T-helper 2 cell treated with Interferon-gamma antibody and Interleukin-4, amounts not matched to agents 100 ng/mL and 5 ng/mL, for 36 hours (primary cell): ENCODE measurements at regions not wholly inside any gene's neighbourhood (a gene's known extent, or its start where the extent isn't known, plus 50 kb on each side); places are given as distances from the start of the nearest gene placed in this dataset.

Experiments
- intact Hi-C: fragments of 100-400 bp; cut with micrococcal nuclease; formaldehyde crosslinking; loops from one replicate; pipeline ENCODE4 v1.15.1; 2023

GRCh38 chr6:95142101-95142500 lies 435.2 kb upstream of the MANEA start:
- intact Hi-C loops, result no loop called here

- intact Hi-C loops, result no loop called here
Observed at GRCh38 chr6:95142661-95143335, 434.5 kb upstream of the MANEA start.

DNA sequence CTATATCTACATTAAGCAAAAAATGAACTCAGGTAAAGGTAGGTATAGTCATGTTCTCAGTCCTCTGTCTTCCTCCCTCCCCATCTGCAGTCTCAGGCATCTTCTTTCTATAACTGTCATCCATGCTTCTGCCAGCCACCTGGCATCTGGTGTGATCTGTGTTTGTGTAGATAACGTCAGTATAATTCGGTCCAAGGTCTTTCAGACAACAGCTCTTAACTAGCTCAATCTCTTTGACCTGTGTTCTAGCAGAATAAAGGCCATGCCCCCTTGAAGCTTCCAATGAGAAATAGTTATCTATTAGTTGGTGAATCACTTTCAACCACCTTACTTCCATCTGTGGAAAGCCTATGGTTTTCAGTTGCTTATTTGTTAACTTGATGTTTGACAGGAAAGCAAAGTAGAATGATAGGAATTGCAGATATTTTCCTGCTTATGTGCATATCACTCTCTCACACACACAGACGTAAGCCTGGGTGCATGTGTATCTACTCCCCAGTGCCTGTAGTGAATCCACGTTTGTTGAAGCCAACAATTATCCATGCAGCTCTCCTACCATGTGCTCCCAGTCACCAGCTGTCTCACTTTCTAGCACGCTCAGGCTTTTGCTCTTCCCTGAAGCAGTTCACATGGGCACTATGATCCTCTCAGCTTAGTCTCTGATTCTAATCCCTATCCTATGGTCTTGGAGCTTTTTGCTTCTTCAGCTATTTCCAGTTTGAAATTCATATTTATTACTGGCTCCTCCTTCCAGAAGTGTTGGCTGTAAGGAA lies 433.7 kb upstream of the MANEA start:
- intact Hi-C loops, result no loop called here

DNA sequence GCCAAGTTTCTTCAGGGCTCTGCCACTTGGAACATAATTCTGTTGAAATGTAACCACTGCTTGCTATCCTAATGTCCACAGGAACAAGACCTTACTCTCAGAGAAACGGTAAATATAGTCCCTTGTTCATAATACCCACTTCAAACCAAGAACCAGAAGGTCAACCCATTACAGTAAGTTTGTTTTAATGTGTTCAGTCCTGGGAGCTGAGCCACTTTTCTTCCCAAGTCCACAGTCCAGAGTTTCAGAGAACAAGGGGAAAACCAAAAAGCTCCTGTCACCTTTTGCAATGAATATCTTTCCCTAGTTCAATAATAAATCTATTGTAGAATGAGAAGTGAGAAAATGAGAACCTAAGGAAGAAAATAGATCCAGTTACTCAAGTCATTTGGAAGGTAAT lies 431.9 kb upstream of the MANEA start:
- intact Hi-C loops, result no loop called here

- intact Hi-C loops, result no loop called here
Observed at GRCh38 chr6:95159557-95159956, 417.8 kb upstream of the MANEA start.

- intact Hi-C loops, result no loop called here
Observed at GRCh38 chr6:95169775-95170174, 407.6 kb upstream of the MANEA start.

DNA sequence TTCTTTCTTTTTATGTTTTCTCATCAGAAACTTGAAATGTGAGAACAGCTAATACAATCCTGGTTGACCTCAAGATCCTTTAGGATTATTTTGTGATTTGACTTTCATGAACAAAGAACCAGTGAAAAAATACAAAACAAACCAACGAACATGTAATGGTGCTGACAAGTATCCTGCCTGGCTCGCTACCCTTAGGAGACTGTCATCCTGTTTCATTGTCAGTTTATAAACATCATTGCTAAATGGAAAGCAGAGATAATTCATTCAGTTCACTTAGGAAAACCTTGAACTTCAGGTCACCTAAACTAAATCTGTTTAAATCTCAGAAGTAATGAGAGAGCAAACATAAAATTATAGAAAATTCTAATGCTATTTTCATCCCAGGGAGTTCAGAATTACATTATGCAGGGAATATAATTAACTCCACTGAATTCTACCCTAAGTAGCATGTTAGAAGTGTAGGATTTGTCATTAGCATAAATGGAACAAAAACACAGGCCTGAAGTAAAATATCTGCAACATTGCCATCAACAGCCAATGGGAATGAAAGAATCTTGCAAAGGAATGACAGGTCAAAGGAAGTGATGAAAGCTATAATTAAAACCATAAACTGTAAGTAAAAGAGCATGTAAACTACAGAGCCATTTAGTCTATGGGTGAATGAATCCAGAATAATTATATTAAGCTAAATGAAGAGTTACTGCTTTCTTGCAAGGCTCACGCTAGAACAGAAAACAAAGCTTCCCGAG lies 401.2 kb upstream of the MANEA start:
- intact Hi-C loops, result no loop called here

DNA sequence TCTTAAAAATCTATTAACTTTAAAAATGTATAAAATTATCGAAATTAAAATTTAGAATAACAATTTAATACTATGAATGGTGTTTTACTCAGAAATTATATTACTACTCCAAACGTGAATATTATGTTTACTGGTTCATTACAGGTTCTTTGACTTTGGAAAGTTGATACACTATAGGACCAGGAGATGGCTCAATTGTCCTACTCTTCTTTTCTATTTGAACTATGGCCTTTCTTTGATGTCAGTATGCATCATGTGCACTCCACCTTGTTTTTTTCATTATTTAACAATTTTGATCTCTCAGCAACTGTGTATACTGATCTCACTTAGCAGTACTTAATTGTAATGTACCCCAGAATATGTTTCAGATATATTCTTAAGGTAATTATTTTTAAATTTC lies 391.5 kb upstream of the MANEA start:
- intact Hi-C loops, result no loop called here

- intact Hi-C loops, result no loop called here
Observed at GRCh38 chr6:95186710-95187109, 390.6 kb upstream of the MANEA start.

DNA sequence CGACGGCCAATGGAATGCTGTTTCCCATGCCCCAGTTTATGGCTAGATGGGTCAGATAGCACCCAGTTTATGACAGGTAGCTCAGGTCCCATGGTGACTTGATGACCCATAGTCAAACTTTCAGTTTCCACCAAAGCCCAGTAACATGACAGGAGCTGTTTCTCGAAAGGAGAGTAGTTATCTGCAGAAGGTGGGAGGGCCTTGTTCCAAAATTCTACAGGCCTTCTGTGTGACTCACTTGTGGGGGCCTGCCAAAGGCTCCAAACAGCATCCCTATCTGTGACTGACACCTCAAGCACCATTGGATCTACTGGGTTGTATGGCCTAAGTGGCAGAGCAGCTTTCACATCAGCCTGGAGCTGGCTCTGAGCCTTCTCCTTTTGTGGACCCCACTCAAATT lies 379.7 kb upstream of the MANEA start:
- intact Hi-C loops, result no loop called here

GRCh38 chr6:95203153-95203754 lies 374.1 kb upstream of the MANEA start:
- intact Hi-C loops, result no loop called here

GRCh38 chr6:95204178-95204577 lies 373.2 kb upstream of the MANEA start:
- intact Hi-C loops, result no loop called here

GRCh38 chr6:95208621-95209020 lies 368.7 kb upstream of the MANEA start:
- intact Hi-C loops, result no loop called here

GRCh38 chr6:95209074-95209473 lies 368.3 kb upstream of the MANEA start:
- intact Hi-C loops, result no loop called here

DNA sequence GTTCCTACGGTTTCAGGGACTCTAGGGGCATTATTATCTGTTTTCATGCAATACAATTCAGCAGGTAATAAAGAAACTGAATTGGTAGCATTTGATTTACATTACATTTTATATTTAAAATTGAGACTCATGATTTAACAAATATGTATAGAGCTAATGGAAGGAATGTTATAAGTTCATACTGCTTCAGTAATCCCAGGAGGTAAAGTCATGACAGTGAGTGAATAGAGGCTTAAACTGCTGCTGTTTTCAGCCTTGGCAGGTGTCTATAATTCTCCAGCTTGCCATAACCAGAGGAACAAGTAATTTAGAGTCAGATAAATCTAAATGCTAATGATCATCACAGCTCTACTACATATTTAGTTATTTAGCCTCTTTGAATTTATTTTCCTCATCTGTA lies 360.8 kb upstream of the MANEA start:
- intact Hi-C loops, result no loop called here

DNA sequence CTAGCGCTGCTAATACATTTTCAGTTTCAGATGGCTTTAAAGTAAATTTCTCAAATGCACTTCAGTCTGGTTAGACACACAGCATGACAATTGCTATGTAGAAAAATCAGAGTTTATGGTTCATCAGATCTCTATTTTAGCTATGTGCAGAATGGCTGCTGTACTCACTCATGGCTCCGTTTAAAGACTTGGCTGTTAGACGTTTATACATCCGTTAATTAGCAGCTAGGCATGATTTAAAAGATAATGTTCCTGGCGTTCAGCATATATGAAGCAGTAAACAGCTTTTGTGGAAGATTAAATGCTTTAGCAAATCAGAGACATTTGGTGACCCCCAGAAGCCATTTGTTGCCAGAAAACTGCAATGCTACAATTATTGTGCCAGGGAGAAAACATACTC lies 350.0 kb upstream of the MANEA start:
- intact Hi-C loops, result no loop called here

DNA sequence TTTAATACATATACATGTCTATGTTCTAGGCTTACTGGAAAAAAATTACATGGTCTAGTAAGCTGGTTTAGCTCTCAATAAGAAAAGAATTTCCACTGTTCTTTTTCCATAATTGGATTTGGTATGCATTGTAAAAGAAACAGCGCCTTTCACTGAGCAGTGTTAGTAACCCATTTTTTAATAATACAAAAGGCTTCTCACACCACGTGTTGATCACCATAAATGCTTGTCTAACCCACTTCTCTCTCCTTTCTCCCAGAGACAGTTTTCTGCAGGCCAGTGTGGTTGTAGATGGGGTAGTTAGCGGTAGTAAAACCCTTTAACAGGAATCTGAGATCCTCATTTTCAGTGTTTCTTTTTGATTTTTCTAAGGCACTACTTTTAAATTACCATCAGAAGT lies 348.7 kb upstream of the MANEA start:
- intact Hi-C loops, result no loop called here

DNA sequence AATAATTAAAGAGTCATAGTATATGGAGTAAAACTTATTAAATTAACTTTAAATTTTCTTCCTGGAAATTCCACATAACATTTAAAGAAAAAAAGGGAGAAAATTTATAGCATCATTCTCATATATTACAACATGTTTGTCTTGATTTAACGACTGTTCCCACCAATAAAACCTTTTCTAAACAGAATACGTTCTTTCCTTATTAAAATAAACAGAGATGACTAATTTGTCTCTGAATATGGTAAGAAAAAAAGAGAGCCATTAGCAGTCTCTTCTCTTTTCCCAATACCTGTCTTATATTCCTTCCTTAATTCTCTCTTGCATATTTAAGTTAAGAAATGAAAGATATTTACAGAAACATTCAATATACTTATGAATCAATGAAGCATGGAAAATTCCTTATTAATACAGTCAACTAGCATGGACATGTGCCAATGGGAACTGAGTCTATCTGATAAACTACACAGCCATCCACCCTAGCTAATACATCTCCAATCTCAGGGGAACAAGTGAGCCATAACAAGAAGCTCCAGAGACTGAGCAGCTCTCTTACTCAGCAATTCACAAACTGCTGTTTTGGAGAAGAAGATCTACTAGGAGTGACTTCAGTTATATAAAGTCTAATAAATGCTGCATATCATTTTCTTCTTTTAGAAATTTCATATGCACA lies 347.1 kb upstream of the MANEA start:
- intact Hi-C loops, result no loop called here

DNA sequence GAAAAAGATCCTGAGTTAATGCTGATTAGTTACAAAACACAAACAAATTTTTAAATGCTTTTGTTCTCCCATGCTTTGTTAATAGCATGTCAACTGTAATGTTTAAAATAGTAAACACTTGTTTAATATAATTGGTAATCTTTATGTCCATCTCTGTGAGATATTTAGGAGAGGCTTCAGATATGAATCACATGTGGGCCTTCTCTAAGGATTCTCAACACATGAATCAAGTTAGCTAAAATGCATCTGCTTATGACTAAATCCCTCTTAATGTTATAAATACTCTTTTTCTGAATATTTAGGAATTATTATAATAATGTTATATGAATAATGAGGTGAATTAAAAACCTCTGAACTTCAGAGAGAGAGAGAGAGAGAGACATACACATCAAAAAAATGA lies 345.9 kb upstream of the MANEA start:
- intact Hi-C loops, result no loop called here

DNA sequence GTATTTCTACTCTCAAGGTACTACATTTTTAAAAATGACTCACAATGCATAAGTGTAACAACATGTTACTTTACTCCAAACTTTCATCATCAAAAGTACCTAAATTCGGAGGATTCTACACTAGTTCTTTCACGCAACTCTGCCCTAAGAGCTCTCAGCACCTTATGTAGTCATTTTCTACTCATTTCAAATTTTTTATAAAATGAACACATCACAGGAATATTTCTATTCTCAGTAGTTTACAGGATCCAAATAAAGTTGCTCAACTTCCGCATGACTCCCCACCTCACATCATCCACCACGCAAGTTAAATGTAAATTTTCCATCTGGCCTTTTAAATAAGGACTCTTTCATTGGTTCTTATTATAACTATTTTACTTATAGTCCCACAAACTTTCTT lies 344.9 kb upstream of the MANEA start:
- intact Hi-C loops, result no loop called here

DNA sequence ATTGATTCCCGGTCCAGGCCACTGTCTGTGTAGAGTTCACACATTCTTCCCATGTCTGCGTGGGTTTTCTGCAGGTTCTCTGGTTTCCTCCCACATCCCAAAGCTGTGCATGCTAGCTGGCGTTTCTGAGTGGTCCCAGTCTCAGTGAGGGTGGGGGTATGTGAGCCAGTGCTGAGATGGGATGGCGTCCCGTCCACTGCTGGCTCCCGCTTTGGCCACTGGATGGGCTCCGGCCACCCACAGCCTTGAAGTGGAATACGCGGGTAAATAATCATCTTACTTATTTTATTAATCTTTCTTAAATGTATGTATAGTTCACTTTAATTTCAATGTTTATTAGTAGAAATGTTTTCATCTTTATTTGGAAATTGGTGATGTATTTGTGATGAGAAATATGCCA lies 343.5 kb upstream of the MANEA start:
- intact Hi-C loops, result no loop called here

GRCh38 chr6:95240514-95240913 lies 336.8 kb upstream of the MANEA start:
- intact Hi-C loops, result no loop called here
